GM21515 (cell line): ENCODE measurements at regions not wholly inside any gene's neighbourhood (a gene's known extent, or its start where the extent isn't known, plus 50 kb on each side); places are given as distances from the start of the nearest gene placed in this dataset.
"Not testable (repeated sequence)": the region's sequence is repeated elsewhere in the genome, so short reads cannot be mapped to it uniquely, and the experiment has no call there.

Experiments
- ATAC-seq: cut with Tn5 transposase; IDR thresholded peaks from one replicate; pipeline ENCODE4 v1.9.1; 2021; ENCODE audit not compliant: unreplicated experiment

DNA sequence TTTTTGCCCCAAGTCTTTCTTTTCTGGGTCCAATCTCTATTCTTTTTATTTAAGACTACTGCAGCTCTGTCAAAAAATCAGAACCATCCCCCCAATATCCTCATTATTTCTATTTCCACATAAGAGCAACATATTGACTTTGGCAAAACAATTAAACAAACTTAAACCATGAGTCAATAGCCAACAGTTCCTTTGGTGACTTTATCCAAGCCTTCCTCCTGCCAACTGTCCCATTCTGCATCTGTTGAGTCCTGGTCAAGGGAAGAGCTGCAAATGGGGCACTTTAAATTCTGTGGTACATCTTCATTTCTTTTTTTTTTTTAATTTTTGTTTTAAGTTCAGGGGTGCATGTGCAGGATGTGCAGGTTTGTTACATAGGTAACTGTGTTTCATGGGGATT, 1875.0 kb upstream of the PCDH7 start:
- ATAC-seq, result no peak

- not testable (repeated sequence) for ATAC-seq
These were observed 1863.1 kb upstream of the PCDH7 start for GRCh38 chr4:28857028-28857427.

GRCh38 chr4:28868841-28869240, 1851.3 kb upstream of the PCDH7 start:
- no peak for ATAC-seq

DNA sequence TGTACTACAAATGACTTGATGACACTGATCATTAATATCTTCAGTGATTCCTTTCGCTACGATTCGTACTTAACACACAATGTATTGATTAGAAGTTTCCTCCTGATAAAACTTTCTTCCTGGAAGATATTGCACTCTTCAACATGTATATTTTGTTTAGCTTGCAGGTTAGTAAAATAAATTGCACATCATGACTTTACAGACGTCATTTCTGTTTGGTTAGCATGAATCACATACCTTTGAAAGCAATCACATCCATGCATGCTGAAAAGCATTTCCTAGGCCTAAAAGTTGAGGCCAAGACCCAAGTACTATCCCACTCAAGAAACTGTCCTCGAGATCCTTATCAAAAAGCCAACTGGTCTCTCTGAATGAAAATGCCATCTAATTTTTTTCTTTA, 1841.0 kb upstream of the PCDH7 start:
- no peak for ATAC-seq

GRCh38 chr4:28879900-28880299, 1840.3 kb upstream of the PCDH7 start:
- no peak for ATAC-seq

- no peak for ATAC-seq
These were observed 1837.0 kb upstream of the PCDH7 start for GRCh38 chr4:28883211-28883610.

DNA sequence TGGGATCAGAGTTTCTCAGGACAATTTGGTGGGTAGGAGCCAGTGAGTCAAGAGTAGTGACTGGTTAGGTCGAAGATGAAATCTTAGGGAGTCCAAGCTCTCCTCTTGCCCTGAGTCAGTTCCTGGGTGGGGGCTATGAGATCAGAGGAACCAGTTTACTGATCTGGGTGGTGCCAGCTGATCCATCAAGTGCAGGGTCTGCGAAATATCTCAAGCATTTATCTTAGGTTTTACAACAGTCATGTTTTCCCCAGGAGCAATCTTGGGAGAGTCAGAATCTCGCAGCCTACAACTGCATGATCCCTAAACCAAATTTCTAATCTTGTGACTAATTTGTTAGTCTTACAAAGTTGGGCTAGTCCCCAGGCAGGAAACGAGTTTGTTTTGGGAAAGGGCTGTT, 1833.2 kb upstream of the PCDH7 start:
- ATAC-seq, result no peak

DNA sequence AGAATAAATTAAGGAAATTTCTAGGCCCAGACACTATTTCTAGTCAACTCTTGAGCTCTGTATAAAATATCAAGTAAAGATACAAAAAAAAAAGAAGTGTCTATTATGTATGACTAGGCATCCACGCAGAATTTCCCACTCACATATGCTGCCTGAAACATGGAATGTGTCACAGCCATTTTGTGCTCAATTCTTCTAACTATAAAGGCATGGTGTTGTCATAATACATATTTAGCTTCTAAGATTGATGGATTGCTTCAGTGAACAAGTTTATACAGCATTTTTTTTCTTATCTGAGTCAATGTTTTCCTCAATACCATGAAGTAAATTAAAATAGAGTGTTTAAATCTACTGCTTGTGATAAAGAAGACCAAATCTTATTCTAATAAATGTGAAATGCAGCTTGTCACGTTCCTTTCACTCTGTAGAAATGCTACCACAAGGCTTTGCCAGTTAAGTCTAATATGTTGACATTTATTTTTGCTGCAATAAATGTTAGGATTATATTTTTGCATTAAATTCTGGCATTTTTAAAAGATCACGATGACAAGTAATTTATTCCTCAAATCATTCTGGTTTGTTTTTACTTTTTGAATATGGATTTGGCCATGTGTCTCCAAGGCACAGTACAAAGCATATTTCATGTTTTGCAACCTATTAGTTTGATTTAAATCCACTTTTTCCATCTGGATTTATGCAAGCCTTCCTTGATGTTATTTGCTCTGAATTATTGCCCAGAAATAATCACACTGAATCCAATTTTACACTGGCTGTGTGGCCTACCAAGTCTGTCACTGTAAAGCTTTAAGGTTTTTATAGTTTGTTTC, 1829.0 kb upstream of the PCDH7 start:
- ATAC-seq, result no peak

DNA sequence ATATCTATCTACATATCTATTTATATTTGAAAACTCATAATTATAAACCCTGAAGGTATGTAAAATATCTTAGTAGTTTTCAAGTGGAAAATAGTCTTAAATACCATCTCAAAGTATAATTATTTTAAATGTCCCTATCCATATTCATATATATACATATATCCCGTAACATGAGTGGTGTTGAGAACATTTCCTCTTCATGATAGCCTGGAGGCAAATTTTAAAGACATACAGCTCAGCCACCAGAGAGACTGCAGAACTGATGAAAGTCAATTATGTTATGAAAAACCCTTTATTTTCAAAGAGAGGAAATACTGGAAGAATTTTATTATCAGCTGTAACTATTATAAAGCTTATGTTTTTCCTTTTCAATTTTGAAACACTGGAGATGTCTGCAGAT, 1806.7 kb upstream of the PCDH7 start:
- ATAC-seq, result no peak

DNA sequence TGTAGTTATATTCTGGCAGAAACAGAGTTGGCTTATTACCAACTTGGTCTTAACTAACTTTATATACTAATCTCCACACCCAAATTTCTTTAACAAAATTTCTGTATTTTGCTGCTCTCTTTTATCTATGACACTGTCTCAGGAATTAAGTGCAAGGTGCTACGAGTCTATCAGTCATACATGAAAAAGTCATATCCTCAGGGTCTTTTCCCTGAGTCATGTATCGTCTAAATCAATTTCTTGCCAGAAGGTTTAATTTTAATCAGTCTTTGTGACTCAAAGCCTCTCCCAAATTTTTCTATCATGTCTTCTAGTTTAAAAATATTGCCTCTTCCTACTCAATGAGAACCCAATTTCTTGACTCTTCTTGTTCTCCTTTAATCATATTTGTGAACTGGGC, 1803.6 kb upstream of the PCDH7 start:
- ATAC-seq, result no peak

DNA sequence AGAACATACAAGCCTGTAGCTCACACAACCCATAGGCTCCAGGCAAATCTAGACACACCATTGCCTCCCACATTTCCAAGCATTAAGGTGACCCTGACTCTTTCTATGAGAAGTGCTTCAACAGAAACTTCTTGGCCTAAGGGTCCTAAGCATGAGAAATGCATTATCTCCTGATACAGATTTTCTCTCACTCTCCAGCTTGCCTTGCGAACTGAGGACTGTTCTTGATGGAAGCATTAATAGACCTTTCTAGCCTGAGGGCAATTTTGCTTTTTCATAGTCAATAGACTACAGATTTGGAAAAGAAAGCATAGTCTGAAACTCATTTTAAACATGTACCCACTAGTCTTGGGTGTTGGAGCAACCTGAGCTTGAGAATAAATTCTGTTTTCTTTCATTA, 1801.3 kb upstream of the PCDH7 start:
- no peak for ATAC-seq

DNA sequence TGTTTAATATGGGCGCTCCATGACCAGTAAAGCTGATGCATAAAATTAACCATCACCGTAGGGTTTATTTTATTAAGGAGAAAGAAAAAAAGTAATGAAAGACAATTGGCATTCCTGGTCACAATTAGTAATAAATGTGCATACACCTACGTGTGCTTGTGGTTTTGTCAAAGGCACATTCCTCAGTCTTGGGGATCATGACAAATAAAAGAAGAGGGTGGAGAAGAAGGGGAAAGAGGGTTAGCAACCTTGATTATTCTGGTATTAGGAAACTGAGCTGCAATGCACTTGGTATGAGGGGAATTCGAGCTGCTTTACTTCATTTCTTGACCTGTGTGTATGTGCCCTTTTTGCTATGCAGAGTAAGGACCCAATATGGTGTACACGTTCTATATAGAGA, 1798.3 kb upstream of the PCDH7 start:
- no peak for ATAC-seq

- ATAC-seq, result no peak
These were observed 1794.0 kb upstream of the PCDH7 start for GRCh38 chr4:28926156-28926555.

GRCh38 chr4:28942631-28943030, 1777.5 kb upstream of the PCDH7 start:
- no peak for ATAC-seq

GRCh38 chr4:28947374-28947773, 1772.8 kb upstream of the PCDH7 start:
- ATAC-seq, result no peak

GRCh38 chr4:28948501-28948900, 1771.7 kb upstream of the PCDH7 start:
- ATAC-seq, result no peak

DNA sequence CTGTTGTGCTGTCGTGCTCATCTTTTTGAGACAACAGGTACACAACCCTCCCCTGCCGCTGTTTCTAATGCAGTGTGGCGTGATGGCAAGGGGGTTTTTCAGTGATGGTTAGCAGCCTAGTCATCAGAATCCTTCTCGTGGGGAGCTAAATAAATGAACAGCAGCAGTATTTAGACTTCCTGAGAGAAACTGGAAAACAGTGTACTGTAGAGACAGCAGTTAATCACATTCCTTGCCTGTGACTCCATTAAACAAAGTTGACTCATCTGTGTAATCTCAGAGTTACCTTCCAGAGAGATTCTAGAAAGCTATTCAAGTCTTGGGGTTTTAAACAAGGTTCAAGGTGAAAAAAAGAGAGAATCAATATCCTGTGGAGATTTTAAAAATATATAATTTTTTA, 1753.2 kb upstream of the PCDH7 start:
- no peak for ATAC-seq

DNA sequence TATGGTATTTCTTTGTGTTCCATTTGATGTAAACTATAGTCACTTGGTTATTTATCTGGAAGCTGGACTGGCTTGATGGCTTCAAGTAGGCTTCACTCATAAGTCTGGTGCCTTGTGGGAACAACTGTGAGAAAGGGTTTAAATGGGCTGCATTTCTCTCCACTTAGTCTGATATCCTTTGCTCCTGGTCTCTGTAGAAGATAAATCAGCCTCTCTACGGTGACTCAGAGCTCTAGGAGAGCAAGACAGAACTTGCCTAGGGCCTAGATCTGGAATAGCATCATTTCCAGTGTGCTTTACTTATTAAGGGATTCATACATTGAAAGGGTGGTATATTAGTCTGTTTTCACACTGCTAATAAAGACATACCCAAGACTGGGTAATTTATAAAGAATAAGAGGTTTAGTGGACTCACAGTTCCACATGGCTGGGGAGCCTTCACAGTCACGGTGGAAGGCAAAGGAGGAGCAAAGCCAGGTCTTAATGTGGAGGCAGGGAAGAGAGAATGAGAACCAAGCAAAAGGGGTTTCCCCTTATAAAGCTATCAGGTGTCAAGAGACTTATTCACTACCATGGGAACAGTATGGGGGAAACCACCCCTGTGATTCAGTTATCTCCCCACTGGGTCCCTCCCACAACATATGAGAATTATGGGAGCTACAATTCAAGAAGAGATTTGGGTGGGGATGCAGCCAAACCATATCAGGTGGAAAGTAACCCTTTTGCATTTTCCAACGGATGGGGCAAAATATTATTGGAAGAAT, 1746.4 kb upstream of the PCDH7 start:
- no peak for ATAC-seq

DNA sequence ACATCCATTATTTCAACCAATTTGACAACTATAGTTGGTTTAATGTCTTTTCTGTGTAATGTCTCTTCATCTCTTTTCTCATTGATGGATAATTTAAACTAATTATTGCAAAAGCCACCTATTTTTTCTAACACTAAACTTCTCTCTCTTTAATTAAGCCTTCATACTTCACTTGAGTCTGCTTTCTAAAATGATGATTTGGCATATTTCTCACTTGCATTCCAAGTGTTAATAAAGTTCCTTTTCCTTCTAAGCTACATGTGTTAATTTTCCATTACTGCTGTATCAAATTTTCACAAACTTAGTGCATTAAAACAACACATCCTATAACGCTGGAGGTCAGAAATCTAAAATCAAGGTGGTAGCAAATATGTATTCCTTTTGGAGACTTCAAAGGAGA, 1743.8 kb upstream of the PCDH7 start:
- ATAC-seq, result no peak

GRCh38 chr4:29002151-29002550, 1718.0 kb upstream of the PCDH7 start:
- ATAC-seq, result no peak

DNA sequence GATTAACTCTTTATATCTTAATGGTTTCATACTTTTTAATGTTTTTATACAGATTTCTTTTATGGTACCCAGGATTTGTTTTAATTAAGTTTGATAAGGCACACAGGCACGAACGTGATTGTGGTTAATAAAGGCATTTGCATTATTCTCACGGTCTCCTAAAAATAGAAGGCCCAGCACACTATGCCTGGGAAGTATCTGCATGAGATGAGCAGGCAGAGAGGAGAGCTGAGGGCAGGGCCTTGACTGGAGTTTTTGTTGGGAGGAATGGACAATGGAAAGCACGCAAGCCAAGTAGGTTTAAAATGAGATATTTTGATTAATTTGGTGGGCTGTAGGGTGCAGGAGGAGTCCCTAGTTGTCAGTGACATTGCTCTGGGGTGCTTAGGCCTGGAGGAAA, 1714.3 kb upstream of the PCDH7 start:
- no peak for ATAC-seq

DNA sequence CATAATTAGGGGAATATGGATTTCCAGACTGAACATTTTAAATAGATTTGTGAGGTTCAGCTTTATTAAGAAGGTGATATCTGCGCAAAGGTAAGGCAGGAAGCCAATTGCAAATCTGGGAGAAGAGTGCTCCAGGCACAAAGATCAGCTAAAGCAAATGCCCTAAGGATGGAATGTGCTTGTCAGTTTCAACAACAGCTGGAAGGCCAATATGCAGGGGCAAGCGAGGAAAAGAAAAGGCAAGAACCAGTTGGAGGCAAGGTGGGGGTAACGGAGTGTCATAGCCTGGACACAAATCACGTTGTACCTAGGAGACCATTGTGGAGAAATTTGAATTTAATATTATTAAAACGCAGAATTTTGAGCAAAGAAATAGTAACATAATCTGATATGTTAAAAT, 1710.3 kb upstream of the PCDH7 start:
- no peak for ATAC-seq

- ATAC-seq, result no peak
These were observed 1706.8 kb upstream of the PCDH7 start for GRCh38 chr4:29013341-29013740.
